C4-2B (cell line): ENCODE measurements at regions not wholly inside any gene's neighbourhood (a gene's known extent, or its start where the extent isn't known, plus 50 kb on each side); places are given as distances from the start of the nearest gene placed in this dataset.

ENCODE experiments used
- CTCF ChIP-seq: fragments of 450-650 bp; conservative IDR thresholded peaks from 2 replicates; pipeline ENCODE4 v1.5.1; 2017; ENCODE audit warnings: mild to moderate bottlenecking
- ZFX ChIP-seq: fragments of 450-650 bp; IDR thresholded peaks from 2 replicates; pipeline ENCODE4 v1.6.1; 2017

GRCh38 chr22:26743149-26743548 lies 85.8 kb downstream of the MIAT start:
- TF ChIP-seq CTCF (no peak), ZFX (no peak)
